ENCODE measurements at regions not wholly inside any gene's neighbourhood (a gene's known extent, or its start where the extent isn't known, plus 50 kb on each side); places are given as distances from the start of the nearest gene placed in this dataset.

DNA sequence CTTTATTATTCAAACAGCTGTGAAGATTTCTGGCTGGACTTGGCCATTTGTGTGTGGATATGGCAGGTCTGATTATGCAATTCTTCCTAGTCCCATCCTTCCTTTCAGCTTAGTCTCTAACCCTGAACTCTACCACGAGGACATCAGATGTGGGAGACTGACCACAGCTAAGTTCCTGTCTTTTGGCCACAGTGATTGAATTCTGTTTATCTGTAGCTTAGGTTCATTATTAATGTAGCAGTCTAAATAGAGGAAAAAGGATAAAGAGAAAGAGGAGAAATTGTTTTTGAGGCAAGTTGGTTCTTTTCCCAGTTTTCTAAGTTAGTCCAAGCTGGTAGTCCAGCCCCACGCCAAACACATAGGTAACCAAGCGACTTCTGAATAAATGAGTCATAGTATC lies 598.9 kb downstream of the RFPL4B start:
- TF ChIP-seq, protein P1, sequence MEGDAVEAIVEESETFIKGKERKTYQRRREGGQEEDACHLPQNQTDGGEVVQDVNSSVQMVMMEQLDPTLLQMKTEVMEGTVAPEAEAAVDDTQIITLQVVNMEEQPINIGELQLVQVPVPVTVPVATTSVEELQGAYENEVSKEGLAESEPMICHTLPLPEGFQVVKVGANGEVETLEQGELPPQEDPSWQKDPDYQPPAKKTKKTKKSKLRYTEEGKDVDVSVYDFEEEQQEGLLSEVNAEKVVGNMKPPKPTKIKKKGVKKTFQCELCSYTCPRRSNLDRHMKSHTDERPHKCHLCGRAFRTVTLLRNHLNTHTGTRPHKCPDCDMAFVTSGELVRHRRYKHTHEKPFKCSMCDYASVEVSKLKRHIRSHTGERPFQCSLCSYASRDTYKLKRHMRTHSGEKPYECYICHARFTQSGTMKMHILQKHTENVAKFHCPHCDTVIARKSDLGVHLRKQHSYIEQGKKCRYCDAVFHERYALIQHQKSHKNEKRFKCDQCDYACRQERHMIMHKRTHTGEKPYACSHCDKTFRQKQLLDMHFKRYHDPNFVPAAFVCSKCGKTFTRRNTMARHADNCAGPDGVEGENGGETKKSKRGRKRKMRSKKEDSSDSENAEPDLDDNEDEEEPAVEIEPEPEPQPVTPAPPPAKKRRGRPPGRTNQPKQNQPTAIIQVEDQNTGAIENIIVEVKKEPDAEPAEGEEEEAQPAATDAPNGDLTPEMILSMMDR (IDR thresholded peaks at IDR 0.05) = no peak
- TF ChIP-seq POLR2A (IDR thresholded peaks at IDR 0.05) = no peak
